Activated CD4-positive, alpha-beta memory T cell treated with anti-CD3 and anti-CD28 coated beads, Interleukin-2, amount 10 ng/mL, durations not matched to agents 7 days and 5 days (primary cell): ENCODE measurements at regions not wholly inside any gene's neighbourhood (a gene's known extent, or its start where the extent isn't known, plus 50 kb on each side); places are given as distances from the start of the nearest gene placed in this dataset.
"Not testable (repeated sequence)": the region's sequence is repeated elsewhere in the genome, so short reads cannot be mapped to it uniquely, and the experiment has no call there.

Experiments
- CTCF ChIA-PET: fragments of 350-600 bp; sonication (Branson Sonifier 250); formaldehyde crosslinking; loops from one replicate; lab custom pipeline; 2021; ENCODE audit warnings: antibody characterized with exemption, inconsistent platforms; lab: Charles Lee
- POLR2A ChIA-PET: fragments of 350-600 bp; sonication (Branson Sonifier 250); formaldehyde crosslinking; loops from one replicate; lab custom pipeline; 2021; ENCODE audit warnings: antibody characterized with exemption; lab: Charles Lee
- DNase-seq: peaks from one replicate; pipeline ENCODE4 v3.0.0-alpha.2; 2020
- H3K27ac Mint-ChIP-seq: one replicate; pipeline ENCODE4 v1.8.0; 2021; ENCODE audit warnings: mild to moderate bottlenecking, mixed read lengths
- H3K27me3 Mint-ChIP-seq: one replicate; pipeline ENCODE4 v1.8.0; 2021; ENCODE audit warnings: mixed read lengths
- H3K36me3 Mint-ChIP-seq: one replicate; pipeline ENCODE4 v1.8.0; 2021; ENCODE audit warnings: low read depth, mixed read lengths
- H3K4me1 Mint-ChIP-seq: one replicate; pipeline ENCODE4 v1.8.0; 2021; ENCODE audit warnings: mixed read lengths
- H3K4me3 Mint-ChIP-seq: one replicate; pipeline ENCODE4 v1.8.0; 2021; ENCODE audit warnings: mild to moderate bottlenecking, mixed read lengths
- H3K9me3 Mint-ChIP-seq: one replicate; pipeline ENCODE4 v1.8.0; 2021; ENCODE audit warnings: mixed read lengths

DNA sequence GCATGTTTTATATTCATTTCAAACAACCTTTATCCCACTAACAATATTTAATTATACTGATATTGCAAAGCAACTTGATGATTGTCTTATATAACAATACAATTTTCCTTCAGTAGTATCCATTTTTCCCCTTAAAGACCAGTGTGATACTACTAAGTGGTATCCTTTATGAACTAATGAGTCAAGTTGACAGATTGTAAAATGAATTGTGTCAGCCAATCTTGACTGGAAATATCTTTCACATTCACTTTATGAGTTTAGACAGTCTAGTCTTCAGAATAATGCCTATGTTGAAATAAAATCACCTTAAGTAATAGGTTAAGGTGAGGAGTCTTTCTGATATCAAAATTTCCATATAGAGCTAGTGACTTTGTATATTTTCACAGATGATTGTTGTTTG, 950.0 kb upstream of the CELF2 start:
- Mint-ChIP-seq H3K4me3 (no peak overlapping the region), H3K27ac (no peak overlapping the region), H3K4me1 (no peaks in the 10 kb centered on the region), H3K36me3 (no peaks in the 10 kb centered on the region), H3K9me3 (no peaks in the 10 kb centered on the region), H3K27me3 (no peaks in the 10 kb centered on the region)
- no peak for DNase-seq
- CTCF ChIA-PET = no interaction called here
- POLR2A ChIA-PET = no interaction called here

DNA sequence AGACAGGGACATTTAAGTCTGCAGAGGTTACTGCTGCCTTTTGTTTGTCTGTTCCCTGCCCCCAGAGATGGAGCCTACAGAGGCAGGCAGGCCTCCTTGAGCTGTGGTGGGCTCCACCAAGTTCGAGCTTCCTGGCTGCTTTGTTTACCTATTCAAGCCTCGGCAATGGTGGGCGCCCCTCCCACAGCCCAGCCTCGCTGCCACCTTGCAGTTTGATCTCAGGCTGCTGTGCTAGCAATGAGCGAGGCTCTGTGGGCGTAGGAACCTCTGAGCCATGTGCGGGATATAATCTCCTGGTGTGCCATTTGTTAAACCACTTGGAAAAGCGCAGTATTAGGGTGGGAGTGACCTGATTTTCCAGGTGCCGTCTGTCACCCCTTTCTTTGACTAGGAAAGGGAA, 942.8 kb upstream of the CELF2 start:
- H3K27ac Mint-ChIP-seq, H3K9me3 Mint-ChIP-seq, CTCF ChIA-PET, POLR2A ChIA-PET, H3K4me1 Mint-ChIP-seq, DNase-seq, H3K4me3 Mint-ChIP-seq, H3K27me3 Mint-ChIP-seq, H3K36me3 Mint-ChIP-seq: not testable (repeated sequence)

DNA sequence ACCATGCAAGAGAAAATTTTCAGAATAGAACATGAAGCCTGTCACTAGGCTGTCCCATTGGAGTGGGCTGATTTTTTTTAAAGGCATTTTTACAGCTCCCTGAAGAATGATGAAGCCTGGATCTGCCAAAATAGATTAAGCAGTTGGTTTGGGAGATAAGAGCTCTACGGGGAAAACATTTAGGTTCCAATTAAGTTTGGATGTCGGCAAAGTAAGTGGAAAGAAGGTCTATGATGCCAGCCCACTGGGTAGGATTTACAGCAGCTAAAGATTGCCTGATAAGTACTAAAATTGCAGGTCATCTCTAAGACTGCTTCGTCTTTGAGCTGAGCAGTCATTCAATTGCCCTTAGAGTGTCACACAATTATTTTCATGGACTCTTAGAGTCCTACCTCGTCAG, 939.2 kb upstream of the CELF2 start:
- peaks cover 6% of the 10 kb centered on the region for H3K9me3 Mint-ChIP-seq

DNA sequence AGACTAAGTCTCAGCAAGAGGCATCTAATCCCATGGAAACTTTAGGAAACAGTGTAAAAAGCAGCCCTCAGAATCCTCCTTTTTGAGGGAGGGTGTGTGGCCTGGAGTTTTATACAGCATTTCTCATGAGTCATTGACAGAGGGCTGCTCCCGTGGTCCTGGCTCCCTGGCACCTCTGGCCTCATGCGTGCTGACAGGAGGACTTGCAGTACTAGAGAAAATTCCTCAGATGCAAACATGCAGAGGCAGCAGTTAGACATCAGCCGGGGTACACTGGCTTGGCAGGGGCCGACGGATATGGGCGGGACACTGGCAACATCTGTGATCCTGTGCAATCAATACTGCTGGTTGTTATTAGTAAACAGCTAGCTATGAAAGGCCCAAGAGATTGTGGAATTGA, 925.1 kb upstream of the CELF2 start:
- no peaks in the 10 kb centered on the region for H3K9me3 Mint-ChIP-seq
- H3K4me1 Mint-ChIP-seq = no peaks in the 10 kb centered on the region
- H3K27me3 Mint-ChIP-seq = no peaks in the 10 kb centered on the region
- DNase-seq = no peak
- ChIA-PET CTCF (no interaction called here), POLR2A (no interaction called here)
- no peak overlapping the region for H3K27ac Mint-ChIP-seq
- no peak overlapping the region for H3K4me3 Mint-ChIP-seq
- no peaks in the 10 kb centered on the region for H3K36me3 Mint-ChIP-seq

More for the DNA sequence above, 939.2 kb upstream of the CELF2 start:
- no peak for DNase-seq
- ChIA-PET CTCF (no interaction called here), POLR2A (no interaction called here)
- Mint-ChIP-seq H3K36me3 (no peaks in the 10 kb centered on the region), H3K4me3 (no peak overlapping the region), H3K27ac (no peak overlapping the region), H3K27me3 (no peaks in the 10 kb centered on the region), H3K4me1 (no peaks in the 10 kb centered on the region)

DNA sequence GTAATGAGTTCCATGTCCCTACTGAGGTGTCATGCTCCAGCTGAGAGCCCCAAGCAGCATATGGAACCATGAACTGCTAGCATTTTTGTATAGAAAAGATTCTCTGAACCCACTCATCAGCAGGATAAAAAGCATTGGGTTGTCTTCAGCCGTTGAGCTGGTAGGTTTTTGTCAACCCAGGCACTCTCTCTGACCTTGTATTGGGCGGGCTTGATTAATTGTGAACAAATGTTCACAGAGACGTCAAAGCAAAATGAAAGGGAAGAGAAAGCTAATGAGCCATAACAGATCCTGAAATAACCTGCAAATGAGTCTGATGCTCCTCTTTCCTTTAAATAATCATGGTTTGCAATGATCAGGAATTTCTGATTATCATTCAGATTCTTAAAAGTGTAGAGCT, 924.7 kb upstream of the CELF2 start:
- Mint-ChIP-seq H3K27ac (no peak overlapping the region), H3K9me3 (no peaks in the 10 kb centered on the region), H3K36me3 (no peaks in the 10 kb centered on the region), H3K27me3 (no peaks in the 10 kb centered on the region), H3K4me3 (no peak overlapping the region), H3K4me1 (no peaks in the 10 kb centered on the region)
- POLR2A ChIA-PET = no interaction called here
- DNase-seq = no peak
- CTCF ChIA-PET = no interaction called here

DNA sequence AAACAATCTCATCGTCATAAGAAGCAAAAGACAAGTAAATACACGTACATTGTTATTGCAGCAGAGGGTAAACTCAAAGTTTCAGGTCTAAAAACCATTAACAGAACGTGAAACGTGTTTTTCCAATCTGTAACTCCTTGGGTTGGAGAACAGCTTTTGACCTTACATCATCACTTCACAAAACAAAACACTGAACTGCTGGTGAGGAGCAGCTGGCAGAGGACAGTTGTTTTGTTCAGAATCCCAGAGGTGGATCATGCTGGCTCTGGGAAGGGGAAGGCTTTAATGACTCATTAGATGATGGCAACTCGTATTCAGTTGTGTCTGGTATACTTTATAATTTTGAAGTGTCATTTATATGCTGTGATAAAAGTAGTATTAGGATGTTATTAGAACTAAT, 923.0 kb upstream of the CELF2 start:
- no peak for DNase-seq
- Mint-ChIP-seq H3K4me3 (no peak overlapping the region), H3K4me1 (no peaks in the 10 kb centered on the region), H3K27ac (no peak overlapping the region), H3K36me3 (no peaks in the 10 kb centered on the region), H3K27me3 (no peaks in the 10 kb centered on the region), H3K9me3 (no peaks in the 10 kb centered on the region)
- CTCF ChIA-PET = no interaction called here
- POLR2A ChIA-PET = no interaction called here

DNA sequence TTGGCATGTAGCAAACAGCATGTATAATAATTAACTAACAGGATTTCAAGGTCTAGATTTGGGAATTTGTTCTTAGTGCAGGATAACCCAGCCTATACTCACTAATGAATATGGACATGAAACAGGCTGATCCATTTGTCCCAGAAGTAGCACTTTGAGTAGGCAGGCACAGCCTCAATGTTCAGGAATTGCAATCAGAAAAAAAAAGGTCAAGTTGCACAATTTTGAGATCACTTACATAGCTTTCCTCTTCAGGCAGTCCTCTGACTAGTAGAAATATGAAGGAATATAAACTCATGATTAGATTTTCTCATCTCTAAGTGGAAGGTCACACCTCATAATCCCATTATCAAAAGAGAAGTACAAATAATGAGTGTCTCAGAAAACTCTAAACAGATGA, 921.4 kb upstream of the CELF2 start:
- no peaks in the 10 kb centered on the region for H3K36me3 Mint-ChIP-seq
- no peak for DNase-seq
- H3K27ac Mint-ChIP-seq = no peak overlapping the region
- H3K27me3 Mint-ChIP-seq = no peaks in the 10 kb centered on the region
- ChIA-PET POLR2A (no interaction called here), CTCF (no interaction called here)
- H3K4me3 Mint-ChIP-seq = no peak overlapping the region
- no peaks in the 10 kb centered on the region for H3K9me3 Mint-ChIP-seq
- no peaks in the 10 kb centered on the region for H3K4me1 Mint-ChIP-seq

DNA sequence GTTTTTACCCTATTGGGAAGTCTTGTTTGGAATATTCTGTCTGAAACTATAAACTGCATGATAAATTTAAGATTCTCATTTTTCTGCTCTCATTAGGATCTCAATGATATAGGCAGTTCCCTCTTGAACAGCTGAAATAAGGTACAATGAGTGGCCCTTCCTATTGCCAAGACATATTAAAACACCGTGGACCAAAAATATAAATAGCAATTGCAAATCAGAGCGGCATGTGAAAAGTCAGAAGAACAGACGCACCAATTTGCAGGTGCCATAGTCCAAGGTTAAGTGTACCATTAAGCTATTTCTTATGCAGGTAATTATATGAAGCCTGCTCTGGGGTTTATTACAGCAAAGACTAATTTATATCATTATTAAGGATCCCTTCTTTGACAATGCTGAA, 920.8 kb upstream of the CELF2 start:
- Mint-ChIP-seq H3K4me3 (no peak overlapping the region), H3K36me3 (no peaks in the 10 kb centered on the region), H3K27me3 (no peaks in the 10 kb centered on the region), H3K27ac (no peak overlapping the region), H3K9me3 (no peaks in the 10 kb centered on the region), H3K4me1 (no peaks in the 10 kb centered on the region)
- CTCF ChIA-PET = no interaction called here
- POLR2A ChIA-PET = no interaction called here
- DNase-seq = no peak

DNA sequence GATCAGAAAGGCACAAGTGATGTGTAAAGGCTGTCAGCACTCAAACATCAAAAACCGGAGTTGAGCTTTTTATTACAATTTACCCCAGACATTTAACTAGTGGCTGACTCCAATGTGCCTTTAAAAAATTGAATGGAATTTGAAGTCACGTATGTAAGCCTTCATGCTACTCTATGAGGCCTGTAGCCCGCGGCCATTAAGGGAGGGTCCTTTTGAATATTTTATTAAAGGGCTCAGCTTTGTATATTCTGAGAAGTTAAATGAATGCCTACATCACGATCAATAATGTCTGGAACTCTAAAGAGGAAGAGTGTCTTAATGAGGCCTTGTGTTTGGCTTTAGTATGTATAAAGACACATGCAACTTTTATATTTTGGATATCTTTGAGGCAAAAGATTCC, 916.6 kb upstream of the CELF2 start:
- H3K9me3 Mint-ChIP-seq = no peaks in the 10 kb centered on the region
- POLR2A ChIA-PET = no interaction called here
- H3K4me3 Mint-ChIP-seq = no peak overlapping the region
- DNase-seq = no peak
- no peak overlapping the region for H3K27ac Mint-ChIP-seq
- no peaks in the 10 kb centered on the region for H3K4me1 Mint-ChIP-seq
- H3K36me3 Mint-ChIP-seq = no peaks in the 10 kb centered on the region
- CTCF ChIA-PET = no interaction called here
- H3K27me3 Mint-ChIP-seq = no peaks in the 10 kb centered on the region

DNA sequence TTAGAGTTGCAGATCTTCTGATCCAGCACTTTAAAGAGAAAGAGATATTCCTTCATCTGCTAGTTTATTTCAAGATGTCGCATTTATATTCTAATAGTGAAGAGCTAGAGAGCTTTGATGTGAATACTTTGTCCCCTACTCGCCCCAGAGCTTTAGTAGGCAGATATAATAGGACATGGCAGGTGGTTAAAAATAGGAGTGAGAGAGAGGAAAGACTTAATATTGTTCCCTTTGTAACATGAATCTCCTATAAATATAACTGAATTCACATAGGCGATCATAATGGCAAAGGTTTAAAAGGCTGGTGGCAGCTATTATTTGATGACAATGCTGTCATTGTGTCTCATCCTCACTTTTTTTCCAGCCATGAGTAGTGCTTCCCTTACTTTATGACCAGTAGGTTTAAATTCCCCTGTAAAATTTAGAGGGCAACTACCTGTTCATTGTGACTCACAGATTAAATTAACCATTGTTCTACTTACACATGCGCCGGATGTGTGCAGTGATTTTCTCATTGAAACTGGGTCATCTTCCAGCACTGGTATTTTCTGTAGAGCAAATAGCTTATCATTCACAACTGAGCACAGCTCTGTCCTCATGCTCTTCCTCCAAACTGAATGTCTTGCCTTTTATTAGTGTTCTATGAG, 906.7 kb upstream of the CELF2 start:
- H3K9me3 Mint-ChIP-seq = no peaks in the 10 kb centered on the region
- H3K27ac Mint-ChIP-seq = no peak overlapping the region
- ChIA-PET CTCF (no interaction called here), POLR2A (no interaction called here)
- H3K27me3 Mint-ChIP-seq = no peaks in the 10 kb centered on the region
- no peak for DNase-seq
- H3K36me3 Mint-ChIP-seq = no peaks in the 10 kb centered on the region
- no peaks in the 10 kb centered on the region for H3K4me1 Mint-ChIP-seq
- H3K4me3 Mint-ChIP-seq = no peak overlapping the region

DNA sequence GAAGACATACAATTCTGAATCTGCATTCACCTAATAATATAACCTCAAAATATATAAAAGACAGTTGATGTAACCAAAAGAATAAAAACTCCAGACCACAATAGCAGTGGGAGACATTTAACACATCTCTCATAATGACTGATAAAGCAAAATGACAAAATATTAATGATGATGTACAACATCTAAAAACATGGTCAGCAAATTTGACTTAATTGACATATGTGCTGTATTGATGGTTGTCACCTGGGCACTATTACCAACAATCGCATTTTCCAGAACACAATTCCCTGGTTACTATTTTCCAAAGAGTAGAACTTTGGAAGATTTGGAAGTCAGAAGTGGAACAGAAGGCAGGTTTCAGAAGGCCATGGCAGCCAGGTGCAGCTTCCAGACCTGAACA, 899.5 kb upstream of the CELF2 start:
- CTCF ChIA-PET = no interaction called here
- Mint-ChIP-seq H3K36me3 (no peaks in the 10 kb centered on the region), H3K27me3 (no peaks in the 10 kb centered on the region), H3K9me3 (no peaks in the 10 kb centered on the region), H3K4me1 (no peaks in the 10 kb centered on the region), H3K4me3 (no peak overlapping the region), H3K27ac (no peak overlapping the region)
- no peak for DNase-seq
- POLR2A ChIA-PET = no interaction called here

DNA sequence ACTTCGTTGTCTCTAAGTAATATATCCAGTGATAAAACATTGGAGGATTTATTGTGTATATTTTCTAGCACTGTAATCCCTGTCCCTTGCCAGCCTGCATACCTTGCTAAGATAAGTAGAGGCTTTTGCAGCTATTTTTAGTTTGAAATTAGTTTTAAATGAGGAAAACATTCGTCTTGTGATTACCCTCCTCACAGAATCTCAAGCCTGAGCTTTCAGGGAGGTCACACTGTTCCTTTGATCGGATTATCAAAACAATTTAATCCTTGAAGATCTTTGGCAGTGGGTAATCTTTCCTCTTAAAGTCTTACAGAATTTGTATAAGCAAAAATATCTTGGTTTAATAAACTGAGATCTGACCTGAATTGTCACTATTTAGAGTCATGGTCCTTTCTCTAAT, 897.0 kb upstream of the CELF2 start:
- CTCF ChIA-PET = no interaction called here
- Mint-ChIP-seq H3K27ac (no peak overlapping the region), H3K4me3 (no peak overlapping the region), H3K36me3 (no peaks in the 10 kb centered on the region), H3K27me3 (no peaks in the 10 kb centered on the region), H3K9me3 (no peaks in the 10 kb centered on the region), H3K4me1 (no peaks in the 10 kb centered on the region)
- DNase-seq = no peak
- POLR2A ChIA-PET = no interaction called here

DNA sequence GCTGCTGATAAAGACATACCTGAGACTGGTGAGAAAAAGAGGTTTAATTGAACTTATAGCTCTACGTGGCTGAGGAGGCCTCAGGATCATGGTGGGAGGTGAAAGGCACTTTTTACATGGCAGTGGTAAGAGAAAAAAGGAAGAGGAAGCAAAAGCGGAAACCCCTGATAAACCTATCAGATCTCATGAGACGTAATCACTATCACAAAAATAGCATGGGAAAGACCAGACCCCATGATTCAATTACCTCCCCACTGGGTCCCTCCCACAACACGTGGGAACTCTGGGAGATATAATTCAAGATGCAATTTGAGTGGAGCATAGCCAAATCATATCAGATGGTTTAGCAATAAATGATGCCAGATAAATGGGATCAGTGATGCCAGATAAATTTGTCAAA, 892.0 kb upstream of the CELF2 start:
- H3K9me3 Mint-ChIP-seq = no peaks in the 10 kb centered on the region
- H3K27me3 Mint-ChIP-seq = no peaks in the 10 kb centered on the region
- ChIA-PET POLR2A (no interaction called here), CTCF (no interaction called here)
- no peak overlapping the region for H3K4me3 Mint-ChIP-seq
- no peaks in the 10 kb centered on the region for H3K4me1 Mint-ChIP-seq
- no peak for DNase-seq
- H3K27ac Mint-ChIP-seq = no peak overlapping the region
- no peaks in the 10 kb centered on the region for H3K36me3 Mint-ChIP-seq

DNA sequence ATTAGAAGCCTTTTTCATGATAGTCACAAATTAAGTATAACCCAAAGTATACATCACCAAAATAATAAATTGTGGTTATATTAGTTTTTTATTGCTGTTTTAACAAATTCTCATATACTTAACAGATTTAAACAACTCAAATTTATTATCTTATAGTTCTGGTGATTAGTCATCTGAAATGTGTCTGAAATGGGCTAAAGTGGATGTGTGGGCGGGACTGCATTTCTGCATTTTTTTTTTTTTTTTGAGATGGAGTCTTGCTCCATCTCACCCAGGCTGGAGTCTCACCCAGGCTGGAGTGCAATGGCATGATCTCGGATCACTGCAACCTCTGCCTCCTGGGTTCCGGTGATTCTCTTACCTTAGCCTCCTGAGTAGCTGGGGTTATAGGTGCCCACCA, 891.5 kb upstream of the CELF2 start:
- Mint-ChIP-seq H3K4me1 (no peaks in the 10 kb centered on the region), H3K27me3 (no peaks in the 10 kb centered on the region), H3K9me3 (no peaks in the 10 kb centered on the region), H3K4me3 (no peak overlapping the region), H3K36me3 (no peaks in the 10 kb centered on the region), H3K27ac (no peak overlapping the region)
- ChIA-PET POLR2A (no interaction called here), CTCF (no interaction called here)
- DNase-seq = no peak
